MM.1S (cell line): ENCODE measurements at regions not wholly inside any gene's neighbourhood (a gene's known extent, or its start where the extent isn't known, plus 50 kb on each side); places are given as distances from the start of the nearest gene placed in this dataset.

Experiments used
- DNase-seq: peaks from one replicate; pipeline ENCODE4 v3.0.0-alpha.2; 2015
- H2AFZ ChIP-seq: fragments of 300-600 bp; sonication (generic); 2 replicates; pipeline ENCODE4 v1.6.0; 2016; ENCODE audit warnings: antibody characterized with exemption, low read length
- H3F3A ChIP-seq: fragments of 300-600 bp; sonication (generic); 2 replicates; pipeline ENCODE4 v1.6.1; 2016; ENCODE audit warnings: mild to moderate bottlenecking, antibody characterized with exemption, low read length, moderate library complexity, mixed read lengths; ENCODE audit not compliant: insufficient read depth
- H3K27ac ChIP-seq: fragments of 300-600 bp; sonication (generic); 2 replicates; pipeline ENCODE4 v1.5.1; 2016; ENCODE audit warnings: mild to moderate bottlenecking, low read length
- H3K27me3 ChIP-seq: fragments of 300-600 bp; sonication (generic); replicated peaks from 2 replicates; pipeline ENCODE4 v1.6.0; 2016; ENCODE audit warnings: low read length; ENCODE audit not compliant: insufficient read depth
- H3K36me3 ChIP-seq: fragments of 300-600 bp; sonication (generic); replicated peaks from 2 replicates; pipeline ENCODE4 v1.6.1; 2016; ENCODE audit warnings: mild to moderate bottlenecking, low read length, mixed read lengths; ENCODE audit not compliant: insufficient read depth
- H3K4me1 ChIP-seq: fragments of 300-600 bp; sonication (generic); 2 replicates; pipeline ENCODE4 v1.6.1; 2016; ENCODE audit warnings: low read length, mixed read lengths
- H3K4me2 ChIP-seq: fragments of 300-600 bp; sonication (generic); 2 replicates; pipeline ENCODE4 v1.6.0; 2016; ENCODE audit warnings: low read depth, low read length
- H3K4me3 ChIP-seq: fragments of 300-600 bp; sonication (generic); 2 replicates; pipeline ENCODE4 v1.5.1; 2016; ENCODE audit warnings: low read length, mixed read lengths
- H3K79me2 ChIP-seq: fragments of 300-600 bp; sonication (generic); 2 replicates; pipeline ENCODE4 v1.6.1; 2016; ENCODE audit warnings: mixed run types, low read length, mixed read lengths
- H3K9ac ChIP-seq: fragments of 300-600 bp; sonication (generic); 2 replicates; pipeline ENCODE4 v1.6.1; 2016; ENCODE audit warnings: low read length, mixed read lengths
- H3K9me2 ChIP-seq: fragments of 300-600 bp; sonication (generic); replicated peaks from 2 replicates; pipeline ENCODE4 v1.6.1; 2016; ENCODE audit warnings: mild to moderate bottlenecking, low read length, mixed read lengths; ENCODE audit not compliant: insufficient read depth
- H3K9me3 ChIP-seq: fragments of 300-600 bp; sonication (generic); replicated peaks from 2 replicates; pipeline ENCODE4 v1.6.1; 2016; ENCODE audit warnings: mild to moderate bottlenecking, low read length, mixed read lengths; ENCODE audit not compliant: insufficient read depth
- H4K20me1 ChIP-seq: fragments of 300-600 bp; sonication (generic); 2 replicates; pipeline ENCODE4 v1.6.1; 2016; ENCODE audit warnings: mild to moderate bottlenecking, low read length, moderate library complexity, mixed read lengths; ENCODE audit not compliant: insufficient read depth
- CTCF ChIP-seq: fragments of 300-600 bp; sonication (generic); IDR thresholded peaks from 2 replicates; pipeline ENCODE4 v1.5.1; 2016; ENCODE audit warnings: antibody characterized with exemption, low read length, mixed read lengths
- EZH2 ChIP-seq: fragments of 300-600 bp; sonication (generic); optimal IDR thresholded peaks from 2 replicates; pipeline ENCODE3; 2017; ENCODE audit warnings: low read depth, mild to moderate bottlenecking, antibody characterized with exemption, low read length, mixed read lengths
- EZH2phosphoT487 ChIP-seq: fragments of 300-600 bp; sonication (generic); IDR thresholded peaks from 2 replicates; pipeline ENCODE4 v1.6.1; 2018; ENCODE audit warnings: antibody characterized with exemption, low read length

GRCh38 chr14:22044193-22044592 is 370.6 kb upstream of the OR4E1 start:
- Histone ChIP-seq H3K36me3 (no peaks in the 10 kb centered on the region), H3K9me2 (no peaks in the 10 kb centered on the region), H3K9ac (no peak overlapping the region), H4K20me1 (no peaks in the 10 kb centered on the region), H3K4me3 (no peak overlapping the region), H3K4me2 (no peak overlapping the region), H3K4me1 (peaks cover 26% of the 10 kb centered on the region), H3K27ac (no peak overlapping the region), H3K27me3 (no peaks in the 10 kb centered on the region), H3F3A (peaks cover 5% of the 10 kb centered on the region; the same call in 1 of the 2 replicates), H3K79me2 (no peaks in the 10 kb centered on the region), H3K9me3 (no peaks in the 10 kb centered on the region), H2AFZ (no peak overlapping the region)
- TF ChIP-seq CTCF, result no peak
- TF ChIP-seq EZH2phosphoT487, result no peak
- TF ChIP-seq EZH2, result no peak
- no peak for DNase-seq

- H3K4me3 ChIP-seq, result no peak overlapping the region
- no peak for TF ChIP-seq CTCF
- TF ChIP-seq EZH2phosphoT487, result no peak
- TF ChIP-seq EZH2, result no peak
- no peak for DNase-seq
These were observed 367.1 kb upstream of the OR4E1 start for GRCh38 chr14:22040781-22041125.

DNA sequence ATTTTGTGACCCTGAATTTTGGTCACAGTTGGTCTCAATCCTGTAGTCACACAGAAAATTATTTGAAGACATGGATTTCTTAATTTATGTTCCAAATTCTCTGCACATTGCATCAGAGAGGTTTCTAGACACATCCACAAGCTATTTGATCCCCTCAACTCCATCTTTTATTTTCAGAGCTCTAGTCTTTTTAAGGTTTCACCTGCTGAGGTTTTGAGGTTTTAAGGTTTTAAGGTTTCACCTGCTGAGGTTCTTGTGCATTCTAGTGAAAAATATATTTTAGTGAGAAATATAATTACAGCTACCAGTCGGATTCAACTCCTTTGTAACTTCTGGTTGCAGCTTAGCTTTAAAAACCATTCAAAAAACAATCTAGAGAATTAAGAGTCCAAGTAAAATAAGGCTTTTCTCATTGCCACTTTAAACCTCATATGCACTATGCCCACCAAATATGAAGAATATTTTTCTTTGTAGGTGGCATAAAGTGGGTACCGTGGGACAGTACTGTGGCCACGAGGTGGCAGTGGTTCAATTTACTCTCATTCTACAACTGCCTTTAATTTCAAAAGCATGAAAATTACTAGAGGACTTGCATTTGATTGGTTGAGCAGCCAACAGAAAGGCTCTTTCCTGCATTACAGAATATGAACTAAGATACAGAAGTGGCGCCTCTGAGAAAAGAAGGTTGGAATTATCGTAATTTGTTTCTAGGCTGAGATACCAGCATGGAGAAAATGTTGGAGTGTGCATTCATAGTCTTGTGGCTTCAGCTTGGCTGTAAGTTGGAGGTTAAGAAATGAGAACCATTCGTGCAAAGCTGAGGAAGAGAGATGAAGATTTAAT is 366.5 kb upstream of the OR4E1 start:
- H3K27ac ChIP-seq, result no peak overlapping the region
- peak; percentile 60 for TF ChIP-seq CTCF
- TF ChIP-seq EZH2, result no peak
- no peak for TF ChIP-seq EZH2phosphoT487
- no peaks in the 10 kb centered on the region for H3K9me2 ChIP-seq
- H3K4me2 ChIP-seq, result peak overlapping the region; percentile 43; the same call in 1 of the 2 replicates
- no peaks in the 10 kb centered on the region for H3K79me2 ChIP-seq
- H4K20me1 ChIP-seq, result no peaks in the 10 kb centered on the region
- no peaks in the 10 kb centered on the region for H3K27me3 ChIP-seq
- H3K36me3 ChIP-seq, result no peaks in the 10 kb centered on the region
- no peaks in the 10 kb centered on the region for H3K9me3 ChIP-seq
- peaks cover 5% of the 10 kb centered on the region; the same call in 1 of the 2 replicates for H3F3A ChIP-seq
- H3K4me3 ChIP-seq, result no peak overlapping the region
- peak overlapping the region; percentile 15; the same call in 1 of the 2 replicates for H2AFZ ChIP-seq
- no peak overlapping the region for H3K9ac ChIP-seq
- peak; percentile 40 for DNase-seq
- peaks cover 14% of the 10 kb centered on the region; the same call in 1 of the 2 replicates for H3K4me1 ChIP-seq

More at GRCh38 chr14:22040781-22041125, 367.1 kb upstream of the OR4E1 start:
- H3F3A ChIP-seq, result peaks cover 5% of the 10 kb centered on the region; the same call in 1 of the 2 replicates
- no peaks in the 10 kb centered on the region for H3K36me3 ChIP-seq
- H3K9ac ChIP-seq, result no peak overlapping the region
- H3K4me2 ChIP-seq, result peak overlapping the region; percentile 43; the same call in 1 of the 2 replicates
- H3K27ac ChIP-seq, result no peak overlapping the region
- peak overlapping the region; percentile 15; the same call in 1 of the 2 replicates for H2AFZ ChIP-seq
- peaks cover 14% of the 10 kb centered on the region; the same call in 1 of the 2 replicates for H3K4me1 ChIP-seq
- H3K27me3 ChIP-seq, result no peaks in the 10 kb centered on the region
- H3K9me3 ChIP-seq, result no peaks in the 10 kb centered on the region
- no peaks in the 10 kb centered on the region for H3K9me2 ChIP-seq
- no peaks in the 10 kb centered on the region for H3K79me2 ChIP-seq
- H4K20me1 ChIP-seq, result no peaks in the 10 kb centered on the region
